ENCODE measurements at regions not wholly inside any gene's neighbourhood (a gene's known extent, or its start where the extent isn't known, plus 50 kb on each side); places are given as distances from the start of the nearest gene placed in this dataset.

- TF ChIP-seq POLR2A (IDR thresholded peaks at IDR 0.05) (no peak), CTCF (IDR thresholded peaks at IDR 0.05) (no peak)
These were observed 108.6 kb upstream of the USP24 start for GRCh38 chr1:55323760-55324159.

Data from prostate gland (tissue), 2 donors.